AG08396 (cell line): ENCODE measurements at regions not wholly inside any gene's neighbourhood (a gene's known extent, or its start where the extent isn't known, plus 50 kb on each side); places are given as distances from the start of the nearest gene placed in this dataset.

ENCODE experiments used
- DNase-seq: peaks from one replicate; pipeline ENCODE4 v3.0.0; 2012; ENCODE audit warnings: low spot score, mixed read lengths

DNA sequence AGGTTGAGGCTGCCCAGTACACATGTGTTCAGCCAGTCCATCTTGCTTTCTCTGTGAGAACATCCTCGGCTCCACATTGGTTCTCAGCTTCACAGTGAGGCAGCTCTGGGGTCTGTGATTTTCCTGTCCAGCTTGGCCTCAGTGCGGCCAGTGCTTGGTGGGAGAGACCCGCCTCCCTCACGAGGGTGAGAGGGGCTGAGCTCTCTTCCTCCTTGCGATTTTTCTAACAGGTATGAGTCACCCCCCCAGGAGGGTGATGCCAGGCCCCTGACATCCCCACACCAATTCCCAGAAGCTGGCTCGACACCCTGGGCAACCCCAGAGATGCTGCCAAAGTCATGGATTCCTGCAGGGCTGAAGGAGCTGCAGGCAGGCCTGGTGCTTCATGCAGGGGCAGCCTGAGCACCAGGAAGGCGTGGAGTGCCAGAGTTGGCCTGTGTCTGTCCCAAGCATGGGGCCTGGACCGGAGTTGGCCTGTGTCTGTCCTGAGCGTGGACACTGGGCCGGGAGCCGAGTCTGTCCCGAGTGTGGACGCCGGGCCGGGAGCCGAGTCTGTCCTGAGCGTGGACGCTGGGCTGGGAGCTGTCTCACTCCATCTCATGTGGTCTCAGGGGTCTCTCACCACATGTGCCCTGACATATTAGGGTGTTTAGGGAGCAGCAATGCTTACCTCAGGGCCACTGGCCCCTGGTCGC, 408.6 kb upstream of the IRX4 start:
- DNase-seq: no peak

DNA sequence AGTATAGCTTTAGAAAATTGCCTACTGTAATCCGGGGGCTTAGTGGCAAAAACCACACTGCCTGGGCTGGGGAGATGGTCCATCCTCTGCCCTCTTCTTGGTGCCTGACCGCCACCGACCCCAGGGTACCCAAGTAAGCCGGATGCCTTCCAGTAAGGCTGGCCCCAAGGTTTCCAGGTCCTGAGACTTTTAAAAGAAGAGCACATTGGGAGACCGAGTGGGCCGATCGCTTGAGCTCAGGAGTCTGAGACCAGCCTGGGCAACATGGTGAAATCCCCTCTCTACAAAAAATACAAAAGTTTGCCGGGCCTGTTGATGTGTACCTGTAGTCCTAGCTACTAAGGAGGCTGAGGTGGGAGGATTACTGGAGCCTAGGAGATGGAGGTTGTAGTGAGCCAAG, 406.7 kb upstream of the IRX4 start:
- no peak for DNase-seq

- no peak for DNase-seq
These were observed 406.2 kb upstream of the IRX4 start for GRCh38 chr5:2288968-2289367.

DNA sequence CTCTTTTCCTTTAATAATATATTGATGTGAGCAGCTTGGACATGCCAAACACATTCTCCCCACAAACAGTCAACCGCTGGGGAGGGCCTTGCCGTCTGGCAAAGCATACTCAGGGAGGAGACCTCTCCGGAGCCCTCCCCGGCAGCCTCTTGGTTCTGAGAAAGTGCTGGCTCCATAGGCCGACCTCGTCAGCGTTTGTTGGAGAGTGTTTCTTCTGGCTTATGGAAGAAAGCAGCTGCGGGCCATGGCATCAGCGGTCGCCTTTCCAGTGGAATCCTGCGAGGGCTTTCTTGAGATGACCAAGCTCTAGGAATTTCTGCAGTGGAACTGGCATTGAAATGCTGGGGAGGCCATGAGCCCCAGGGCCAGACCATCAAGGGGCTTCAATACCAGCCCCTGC, 405.7 kb upstream of the IRX4 start:
- no peak for DNase-seq

DNA sequence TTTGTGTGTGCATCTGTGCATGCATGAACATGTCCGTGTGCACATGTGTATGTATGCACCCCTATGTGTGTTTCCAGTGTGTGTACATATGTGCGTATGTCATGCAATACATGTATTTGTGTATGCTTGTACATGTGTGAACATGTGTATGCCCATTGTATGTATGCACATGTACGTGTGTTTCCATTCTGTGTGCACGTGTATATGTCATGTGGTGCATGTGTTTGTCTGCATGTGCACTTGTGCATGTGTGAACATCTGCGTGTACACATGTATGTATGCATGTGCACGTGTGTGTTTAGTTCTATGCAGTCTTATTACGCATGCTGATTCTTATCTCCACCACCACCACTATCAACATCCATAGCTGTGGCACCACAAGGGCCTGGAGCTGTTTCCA, 403.5 kb upstream of the IRX4 start:
- no peak for DNase-seq

GRCh38 chr5:2284678-2285077, 402.0 kb upstream of the IRX4 start:
- DNase-seq: no peak

GRCh38 chr5:2283481-2284045, 400.8 kb upstream of the IRX4 start:
- no peak for DNase-seq

DNA sequence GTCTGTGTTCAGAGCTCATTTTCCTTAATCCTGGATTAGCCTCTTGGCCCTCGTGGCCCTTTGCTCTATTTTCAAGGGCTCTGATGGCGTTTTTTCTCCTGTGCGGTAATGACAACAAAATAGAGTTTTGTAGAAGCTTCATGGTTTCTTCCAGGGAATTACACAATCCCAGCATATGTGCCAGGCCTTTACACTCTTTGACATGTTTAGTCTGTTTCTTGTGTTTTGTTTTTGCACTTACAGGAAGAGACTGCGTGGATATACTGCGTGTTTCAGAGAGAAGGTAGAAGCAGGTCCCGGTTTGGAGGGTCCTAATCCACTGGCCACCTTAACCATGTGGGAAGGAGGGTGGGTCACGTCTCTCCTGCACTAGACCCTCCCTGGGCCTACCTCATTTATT, 400.2 kb upstream of the IRX4 start:
- no peak for DNase-seq

DNA sequence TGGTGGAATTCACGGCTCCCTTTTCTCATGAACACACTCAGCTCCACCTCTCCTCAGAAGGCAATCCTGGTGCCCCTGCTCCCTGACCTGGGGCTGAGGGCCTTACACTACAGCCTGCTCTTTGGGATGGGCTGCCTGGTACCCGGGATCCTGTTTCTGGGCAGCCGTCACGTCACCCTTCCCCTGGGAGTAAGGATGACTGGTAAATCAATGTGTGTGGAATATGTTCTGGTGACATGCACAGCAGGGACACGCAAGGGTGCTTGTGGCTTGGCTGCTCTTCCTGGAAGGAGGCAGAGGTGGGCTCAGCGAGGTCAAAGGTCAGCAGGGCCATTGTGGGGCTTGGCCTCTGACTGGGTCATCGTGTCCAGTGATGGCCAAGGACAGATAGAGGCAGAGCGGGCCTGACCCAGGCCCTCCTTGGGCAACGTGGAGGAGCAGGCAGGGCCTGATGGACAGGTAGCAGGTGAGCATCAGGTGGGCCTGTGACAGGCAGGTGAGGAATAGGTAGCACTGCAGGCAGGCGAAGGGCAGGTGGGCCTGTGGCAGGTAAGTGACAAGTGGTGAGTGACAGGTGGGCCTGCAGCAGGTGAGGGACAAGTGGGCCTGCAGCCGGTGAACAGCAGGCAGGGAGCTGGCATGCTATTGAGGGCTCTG, 399.4 kb upstream of the IRX4 start:
- no peak for DNase-seq

- no peak for DNase-seq
These were observed 398.7 kb upstream of the IRX4 start for GRCh38 chr5:2281446-2281845.

- no peak for DNase-seq
These were observed 397.6 kb upstream of the IRX4 start for GRCh38 chr5:2280318-2280717.

GRCh38 chr5:2278825-2279456, 396.2 kb upstream of the IRX4 start:
- DNase-seq: no peak

GRCh38 chr5:2277886-2278285, 395.2 kb upstream of the IRX4 start:
- DNase-seq: no peak

DNA sequence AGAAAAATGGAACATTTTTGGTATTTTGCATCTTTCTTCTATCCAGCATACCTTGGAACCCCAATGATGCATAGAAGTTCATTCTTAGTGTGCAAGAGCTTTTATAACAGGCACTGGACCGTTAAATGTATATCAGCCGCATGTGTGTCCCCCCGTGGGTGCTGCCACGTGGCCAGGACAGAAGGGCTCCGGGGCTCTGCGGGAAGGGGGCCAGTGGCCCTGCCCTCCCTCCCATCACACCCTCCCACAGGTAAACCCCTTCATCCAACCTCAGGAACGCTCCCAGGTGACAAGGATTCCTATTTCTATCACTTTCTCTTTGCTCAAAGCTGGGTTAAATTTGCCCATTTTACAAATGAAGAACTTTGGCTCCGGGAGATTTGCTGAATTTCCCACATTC, 393.4 kb upstream of the IRX4 start:
- DNase-seq: no peak

DNA sequence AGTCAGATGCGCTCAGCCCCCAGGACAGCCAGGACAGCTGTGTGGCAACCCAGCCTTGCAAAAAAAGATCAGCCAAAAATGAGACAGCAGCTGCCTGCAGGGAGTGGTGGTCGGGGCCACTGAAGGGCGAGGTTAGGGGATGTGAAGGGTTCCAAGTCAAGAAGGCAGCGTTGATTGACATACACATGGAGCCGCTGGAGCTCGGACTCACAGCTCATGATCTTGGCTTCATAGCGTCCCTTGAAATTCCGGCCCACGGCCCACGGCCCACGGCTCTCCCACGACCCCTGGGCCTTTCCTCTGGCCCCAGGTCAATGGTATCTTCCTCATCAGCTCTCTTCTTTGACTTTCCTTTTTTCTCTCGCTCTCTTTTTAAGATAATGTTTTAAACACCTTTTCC, 390.0 kb upstream of the IRX4 start:
- no peak for DNase-seq

DNA sequence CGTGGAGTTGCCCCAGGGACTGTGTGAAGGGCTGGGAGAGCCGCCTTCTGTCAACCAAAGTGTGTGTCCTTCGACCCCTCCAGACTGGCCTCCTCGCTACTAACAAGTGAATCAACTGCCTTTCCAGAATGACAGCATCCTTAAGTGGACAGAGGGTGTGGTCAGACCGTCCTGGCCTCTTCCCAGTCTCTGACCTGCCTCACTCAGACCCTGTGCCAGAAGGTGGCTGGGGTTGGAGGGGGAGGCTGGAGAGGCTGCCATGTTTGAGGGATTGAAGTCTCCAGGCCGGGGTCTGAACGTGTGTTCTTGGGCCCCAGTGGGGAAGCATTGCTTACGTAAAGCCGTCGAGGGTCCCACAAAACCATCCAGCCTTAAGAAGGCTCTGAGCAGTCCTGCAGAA, 389.3 kb upstream of the IRX4 start:
- no peak for DNase-seq

- DNase-seq: no peak
These were observed 388.6 kb upstream of the IRX4 start for GRCh38 chr5:2271316-2271715.

DNA sequence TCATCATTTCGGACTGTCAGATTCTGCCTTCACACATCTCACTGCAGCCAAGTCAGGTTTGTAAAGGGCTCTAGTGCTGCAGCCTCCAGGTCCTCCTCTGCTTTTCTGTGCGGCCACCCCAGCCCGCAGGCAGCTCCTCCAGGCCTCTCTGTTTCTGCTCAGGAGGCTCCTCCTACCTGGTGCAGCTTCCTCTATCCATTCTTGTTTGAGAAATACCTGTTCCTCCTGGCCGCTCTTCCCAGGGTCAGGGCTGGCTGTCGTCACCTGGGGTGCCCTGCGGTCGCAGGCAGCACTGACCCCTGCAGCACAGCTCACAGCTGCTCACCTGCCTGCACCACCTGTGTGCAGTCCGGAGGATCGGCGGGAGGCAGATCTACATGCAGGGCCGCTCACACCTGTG, 387.7 kb upstream of the IRX4 start:
- no peak for DNase-seq

GRCh38 chr5:2269656-2270055, 386.9 kb upstream of the IRX4 start:
- DNase-seq: no peak

DNA sequence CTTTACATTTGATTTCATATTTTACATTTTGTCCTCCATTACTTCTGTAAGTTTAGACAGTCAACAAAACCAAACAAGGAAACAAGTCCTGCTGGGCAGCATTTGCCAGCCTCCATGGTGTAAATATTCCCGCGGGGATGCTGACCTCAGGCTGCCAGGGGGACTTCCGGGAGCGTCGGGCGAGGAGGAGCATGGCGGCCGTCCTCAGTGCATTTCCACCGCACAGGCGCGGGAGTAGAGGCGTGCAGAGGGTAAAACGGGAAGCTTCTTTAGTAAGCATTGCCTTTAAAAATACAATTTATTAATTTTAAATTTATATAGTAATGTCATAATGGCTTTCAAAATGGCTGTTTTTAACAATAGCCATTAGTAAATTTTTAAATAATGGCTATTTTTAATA, 385.3 kb upstream of the IRX4 start:
- no peak for DNase-seq

DNA sequence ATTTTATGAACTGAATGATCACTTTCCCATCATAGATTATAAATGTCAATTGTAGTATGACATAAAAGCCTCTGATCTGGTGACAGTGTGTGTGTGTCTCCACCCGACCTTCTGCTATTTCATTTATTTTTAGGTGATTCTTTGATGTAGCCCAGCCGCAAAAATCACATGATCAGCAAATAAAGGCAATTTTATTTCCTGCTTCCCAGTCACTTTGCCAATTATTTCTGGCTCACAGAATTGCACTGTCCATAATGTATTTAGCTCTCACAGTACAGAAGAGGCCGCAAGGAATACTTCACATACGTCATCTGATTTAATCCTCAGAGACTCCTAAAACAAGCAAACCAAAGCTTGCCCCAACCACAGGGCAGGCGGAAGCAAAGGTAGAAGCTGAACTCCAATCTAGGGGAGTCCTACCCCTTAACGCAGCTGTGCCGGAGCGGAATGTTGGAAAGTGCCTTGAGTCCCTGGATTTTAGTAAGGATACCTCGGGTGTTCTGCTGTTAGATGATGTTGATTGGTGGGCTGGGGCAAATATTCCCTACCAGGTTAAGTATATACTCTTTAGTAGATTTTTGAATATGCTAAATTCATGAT, 384.0 kb upstream of the IRX4 start:
- no peak for DNase-seq

DNA sequence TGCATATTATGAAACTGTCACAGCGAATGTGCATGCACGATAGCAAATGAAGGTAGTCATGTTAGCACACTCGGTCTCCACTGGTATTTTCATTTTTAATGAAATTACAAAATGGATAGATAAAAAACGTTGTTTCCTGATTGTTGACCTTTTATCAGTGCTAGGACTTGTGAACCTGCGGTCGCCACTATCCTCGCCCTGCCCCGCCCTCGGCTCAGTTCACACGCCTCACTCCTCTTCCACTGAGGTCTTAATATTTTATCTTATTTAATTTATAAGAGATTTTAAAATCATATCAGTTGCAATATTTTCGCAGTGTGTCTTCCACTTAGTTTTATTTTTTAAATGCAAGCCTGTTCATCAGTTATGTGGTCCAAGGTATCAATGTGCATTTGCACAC, 382.6 kb upstream of the IRX4 start:
- DNase-seq: no peak

GRCh38 chr5:2263763-2264162, 381.0 kb upstream of the IRX4 start:
- no peak for DNase-seq
